Endodermal cell (in vitro differentiated cells): ENCODE measurements at regions not wholly inside any gene's neighbourhood (a gene's known extent, or its start where the extent isn't known, plus 50 kb on each side); places are given as distances from the start of the nearest gene placed in this dataset.
"Not testable (repeated sequence)": the region's sequence is repeated elsewhere in the genome, so short reads cannot be mapped to it uniquely, and the experiment has no call there.

Experiments used
- DNase-seq: peaks from one replicate; pipeline ENCODE4 v3.0.0-alpha.2; 2017
- H3K27ac ChIP-seq: 2 replicates; pipeline ENCODE4 v1.5.1; 2013; ENCODE audit warnings: mild to moderate bottlenecking, low read depth, low read length, moderate library complexity
- H3K27me3 ChIP-seq: 2 replicates; pipeline ENCODE4 v1.6.1; 2013; ENCODE audit warnings: mild to moderate bottlenecking, low read length, moderate library complexity; ENCODE audit not compliant: insufficient read depth, control insufficient read depth, poor library complexity, severe bottlenecking
- H3K36me3 ChIP-seq: 2 replicates; pipeline ENCODE4 v1.7.0; 2013; ENCODE audit warnings: mild to moderate bottlenecking, low read length, moderate library complexity; ENCODE audit not compliant: control insufficient read depth, insufficient read depth
- H3K4me1 ChIP-seq: one replicate; pipeline ENCODE4 v1.7.0; 2013; ENCODE audit warnings: low read length; ENCODE audit not compliant: control insufficient read depth, insufficient read depth
- H3K4me3 ChIP-seq: 2 replicates; pipeline ENCODE4 v1.5.1; 2013; ENCODE audit warnings: mild to moderate bottlenecking, low read length, moderate library complexity
- H3K9ac ChIP-seq: 2 replicates; pipeline ENCODE4 v1.6.1; 2013; ENCODE audit warnings: mild to moderate bottlenecking, low read length, moderate library complexity; ENCODE audit not compliant: poor library complexity, severe bottlenecking; ENCODE audit errors: extremely low read depth
- H3K9me3 ChIP-seq: 2 replicates; pipeline ENCODE4 v1.6.1; 2013; ENCODE audit warnings: mild to moderate bottlenecking, low read length, moderate library complexity; ENCODE audit not compliant: control insufficient read depth
- H3K27ac Mint-ChIP-seq: 2 replicates; pipeline ENCODE4 v1.8.0; 2020; ENCODE audit warnings: mixed read lengths
- H3K27me3 Mint-ChIP-seq: 2 replicates; pipeline ENCODE4 v1.8.0; 2021; ENCODE audit warnings: mild to moderate bottlenecking, mixed read lengths; ENCODE audit not compliant: insufficient read depth
- H3K36me3 Mint-ChIP-seq: 2 replicates; pipeline ENCODE4 v1.8.0; 2020; ENCODE audit warnings: low read depth, mixed read lengths
- H3K4me1 Mint-ChIP-seq: 2 replicates; pipeline ENCODE4 v1.8.0; 2020; ENCODE audit warnings: mixed read lengths
- H3K4me3 Mint-ChIP-seq: 2 replicates; pipeline ENCODE4 v1.8.0; 2020; ENCODE audit warnings: mild to moderate bottlenecking, moderate library complexity, mixed read lengths
- H3K9me3 Mint-ChIP-seq: 2 replicates; pipeline ENCODE4 v1.8.0; 2020; ENCODE audit warnings: mild to moderate bottlenecking, mixed read lengths
- CTCF ChIP-seq: fragments of 200-600 bp; sonication (generic); conservative IDR thresholded peaks from 2 replicates; pipeline ENCODE4 v1.5.0; 2021; ENCODE audit warnings: antibody characterized with exemption, mild to moderate bottlenecking
- WGBS, 2 experiments: methylation state at CpG; one replicate each; pipeline versions ENCODE4 v1.1.5 to v1.1.7; 2013; ENCODE audit warnings: missing lambda C conversion rate in 2 of 2, mixed read lengths in 1 of 2; ENCODE audit not compliant: insufficient coverage in 1 of 2, insufficient read length in 1 of 2; 5-methylcytosine and 5-hydroxymethylcytosine counted together

- DNase-seq = no peak
- Mint-ChIP-seq H3K27me3 (no peaks in the 10 kb centered on the region), H3K27ac (no peak overlapping the region), H3K4me3 (no peak overlapping the region), H3K4me1 (peaks cover 6% of the 10 kb centered on the region), H3K9me3 (peaks cover 4% of the 10 kb centered on the region), H3K36me3 (no peaks in the 10 kb centered on the region)
- Histone ChIP-seq H3K4me1 (no peaks in the 10 kb centered on the region), H3K4me3 (no peak overlapping the region), H3K36me3 (no peaks in the 10 kb centered on the region), H3K27ac (no peak overlapping the region), H3K27me3 (no peaks in the 10 kb centered on the region), H3K9me3 (no peaks in the 10 kb centered on the region), H3K9ac (no peak overlapping the region)
- no peak for TF ChIP-seq CTCF
- 80 to 96% methylated on average over 5 to 8 of the region's 8 CpGs for WGBS, 2 experiments
These were observed 82.7 kb downstream of the ZFP36L2 start for GRCh38 chr2:43143756-43144155.

- Mint-ChIP-seq H3K27ac (no peak overlapping the region), H3K36me3 (no peaks in the 10 kb centered on the region), H3K4me3 (no peak overlapping the region), H3K9me3 (peaks cover 4% of the 10 kb centered on the region), H3K27me3 (no peaks in the 10 kb centered on the region), H3K4me1 (peaks cover 6% of the 10 kb centered on the region)
- H3K36me3 ChIP-seq = no peaks in the 10 kb centered on the region
- no peak overlapping the region for H3K27ac ChIP-seq
- H3K4me3 ChIP-seq = no peak overlapping the region
- H3K9me3 ChIP-seq = no peaks in the 10 kb centered on the region
- 90 to 95% methylated on average over 5 to 7 of the region's 7 CpGs for WGBS, 2 experiments
- no peaks in the 10 kb centered on the region for H3K4me1 ChIP-seq
- no peaks in the 10 kb centered on the region for H3K27me3 ChIP-seq
- TF ChIP-seq CTCF = peak; percentile 22
- no peak overlapping the region for H3K9ac ChIP-seq
- no peak for DNase-seq
These were observed 83.4 kb downstream of the ZFP36L2 start for GRCh38 chr2:43142921-43143438.

DNA sequence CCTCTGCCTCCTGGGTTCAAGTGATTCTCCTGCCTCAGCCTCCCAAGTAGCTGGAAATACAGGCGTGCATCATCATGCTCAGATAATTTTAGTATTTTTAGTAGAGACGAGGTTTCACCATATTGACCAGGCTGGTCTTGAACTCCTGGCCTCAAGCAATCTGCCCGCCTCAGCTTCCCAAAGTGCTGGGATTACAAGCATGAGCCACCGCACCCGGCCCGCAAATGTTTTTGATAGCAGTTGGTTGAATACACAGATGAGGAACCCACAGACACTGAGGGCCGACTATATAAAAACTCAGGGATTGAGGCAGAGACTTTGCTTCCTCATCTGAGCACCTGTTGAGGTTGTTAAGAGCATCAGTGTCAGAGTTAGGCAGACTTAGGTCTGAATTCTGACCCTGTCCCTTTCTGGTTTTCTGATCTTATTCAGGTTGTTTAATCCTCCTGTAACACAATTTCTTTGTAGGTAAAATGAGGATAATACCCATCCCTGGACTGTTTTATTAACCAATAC, 84.7 kb downstream of the ZFP36L2 start:
- not testable (repeated sequence) for H3K9ac ChIP-seq, H3K27me3 Mint-ChIP-seq, H3K9me3 Mint-ChIP-seq, H3K4me3 ChIP-seq, H3K27ac Mint-ChIP-seq, H3K36me3 ChIP-seq, H3K27me3 ChIP-seq, H3K4me3 Mint-ChIP-seq, H3K9me3 ChIP-seq, H3K36me3 Mint-ChIP-seq, H3K4me1 ChIP-seq, H3K27ac ChIP-seq
- peak; percentile 18 for DNase-seq
- WGBS, 2 experiments = 93 to 99% methylated on average over 7 of the region's 7 CpGs
- H3K4me1 Mint-ChIP-seq = peaks cover 12% of the 10 kb centered on the region
